ENCODE measurements at regions not wholly inside any gene's neighbourhood (a gene's known extent, or its start where the extent isn't known, plus 50 kb on each side); places are given as distances from the start of the nearest gene placed in this dataset.

DNA sequence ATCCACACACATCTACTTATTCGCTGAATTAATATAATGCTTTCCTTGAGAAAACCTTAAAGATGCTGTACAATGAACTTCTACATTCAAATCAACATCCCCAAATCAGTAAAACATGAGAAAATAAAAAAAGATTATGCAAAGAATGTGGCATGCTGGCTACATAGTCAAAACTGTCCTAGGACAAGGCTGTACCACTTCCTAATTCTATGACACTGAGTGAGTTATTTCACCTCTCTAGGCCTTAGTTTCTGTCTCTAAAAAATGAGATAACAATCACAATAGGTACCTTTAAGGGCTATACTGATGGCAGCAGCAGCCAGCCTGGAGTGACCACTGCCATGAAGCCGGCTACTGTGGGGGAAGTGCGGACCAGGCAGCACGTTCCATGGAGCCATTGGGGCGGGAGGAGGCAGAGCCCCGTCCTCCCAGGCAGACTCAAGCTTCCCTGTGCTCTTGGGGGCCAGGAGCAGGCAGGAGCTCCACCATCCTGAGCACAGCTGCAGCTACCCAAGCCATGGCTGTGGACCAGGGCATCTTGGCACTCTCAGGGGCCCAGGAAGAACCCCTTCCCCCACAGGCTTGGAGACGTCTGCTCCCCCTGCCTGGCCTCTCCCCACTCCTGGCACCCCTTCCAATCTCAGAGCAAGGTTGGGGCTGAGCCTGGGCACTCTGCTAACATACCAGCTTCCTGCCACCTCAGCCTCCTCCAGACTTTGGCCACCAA is 110.2 kb downstream of the ELAPOR2 start:
- no peaks in the 10 kb centered on the region for H3K4me1 ChIP-seq (ENCODE audit: control insufficient read depth in 1 of 2, insufficient read depth in 2 of 2, low read length in 2 of 2)
- H3K27ac Mint-ChIP-seq: no peak overlapping the region
- no peak overlapping the region for H2AFZ ChIP-seq (ENCODE audit: insufficient read depth, low read depth, low read length, poor library complexity, severe bottlenecking)

DNA sequence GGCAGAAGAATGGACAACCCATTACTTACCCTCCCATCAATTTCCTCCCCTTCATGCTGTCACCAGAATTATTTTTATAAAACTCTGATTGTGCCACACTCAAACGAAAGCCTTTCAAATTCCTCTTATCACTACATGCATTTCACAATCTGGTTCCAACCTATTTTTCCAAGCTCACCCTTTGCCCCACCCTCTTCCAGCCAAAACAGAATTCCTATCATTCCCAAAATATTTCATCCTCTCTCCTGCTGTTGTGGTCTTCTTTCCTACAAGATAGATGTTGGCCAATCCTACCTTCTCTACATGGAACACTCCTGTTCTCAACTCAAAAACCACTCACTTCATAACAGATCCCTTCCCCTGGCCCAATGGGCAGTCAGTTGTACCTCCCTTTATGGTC is 111.5 kb downstream of the ELAPOR2 start:
- H3K79me2 ChIP-seq (ENCODE audit: insufficient read depth, low read length): no peaks in the 10 kb centered on the region
- Mint-ChIP-seq H3K27me3 (ENCODE audit: low read depth in 3 of 3) (peaks cover 0 to under 1% (median 0%) of the 10 kb centered on the region in 3 donors), H3K27ac (no peak overlapping the region), H3K4me1 (no peaks in the 10 kb centered on the region), H3K9me3 (no peaks in the 10 kb centered on the region), H3K36me3 (no peaks in the 10 kb centered on the region), H3K4me3 (no peak overlapping the region)
- WGBS (ENCODE audit: insufficient coverage): 70% methylated on average over 1 of the region's 1 CpG
- H3K27ac ChIP-seq (ENCODE audit: low read depth in 1 of 2, low read length in 2 of 2): no peak overlapping the region
- no peaks in the 10 kb centered on the region for H4K20me1 ChIP-seq (ENCODE audit: insufficient read depth, low read length)
- DNase-seq: no peak
- no peaks in the 10 kb centered on the region for H3K4me1 ChIP-seq (ENCODE audit: control insufficient read depth in 1 of 2, insufficient read depth in 2 of 2, low read length in 2 of 2)
- H3K4me2 ChIP-seq (replicated peaks; ENCODE audit: extremely low read depth, low read length, poor library complexity, severe bottlenecking): no peak overlapping the region
- no peak overlapping the region for H3K4me3 ChIP-seq (replicated peaks in 1 of 3; ENCODE audit: low read depth in 2 of 3, low read length in 3 of 3)
- no peak overlapping the region for H3K9ac ChIP-seq (ENCODE audit: insufficient read depth, low read length, poor library complexity, severe bottlenecking)
- H3K9me3 ChIP-seq (replicated peaks in 1 of 2; ENCODE audit: control insufficient read depth in 1 of 2, insufficient read depth in 1 of 2, low read length in 2 of 2): no peaks in the 10 kb centered on the region
- intact Hi-C loops (cut with micrococcal nuclease): no loop called here
- no peaks in the 10 kb centered on the region for H3K27me3 ChIP-seq (ENCODE audit: control insufficient read depth in 2 of 2, insufficient read depth in 2 of 2, low read length in 2 of 2)
- H2AFZ ChIP-seq (ENCODE audit: insufficient read depth, low read depth, low read length, poor library complexity, severe bottlenecking): no peak overlapping the region
- no peaks in the 10 kb centered on the region for H3K36me3 ChIP-seq (replicated peaks in 1 of 2; ENCODE audit: control insufficient read depth in 1 of 2, insufficient read depth in 2 of 2, low read length in 2 of 2)
- TF ChIP-seq, protein P1, sequence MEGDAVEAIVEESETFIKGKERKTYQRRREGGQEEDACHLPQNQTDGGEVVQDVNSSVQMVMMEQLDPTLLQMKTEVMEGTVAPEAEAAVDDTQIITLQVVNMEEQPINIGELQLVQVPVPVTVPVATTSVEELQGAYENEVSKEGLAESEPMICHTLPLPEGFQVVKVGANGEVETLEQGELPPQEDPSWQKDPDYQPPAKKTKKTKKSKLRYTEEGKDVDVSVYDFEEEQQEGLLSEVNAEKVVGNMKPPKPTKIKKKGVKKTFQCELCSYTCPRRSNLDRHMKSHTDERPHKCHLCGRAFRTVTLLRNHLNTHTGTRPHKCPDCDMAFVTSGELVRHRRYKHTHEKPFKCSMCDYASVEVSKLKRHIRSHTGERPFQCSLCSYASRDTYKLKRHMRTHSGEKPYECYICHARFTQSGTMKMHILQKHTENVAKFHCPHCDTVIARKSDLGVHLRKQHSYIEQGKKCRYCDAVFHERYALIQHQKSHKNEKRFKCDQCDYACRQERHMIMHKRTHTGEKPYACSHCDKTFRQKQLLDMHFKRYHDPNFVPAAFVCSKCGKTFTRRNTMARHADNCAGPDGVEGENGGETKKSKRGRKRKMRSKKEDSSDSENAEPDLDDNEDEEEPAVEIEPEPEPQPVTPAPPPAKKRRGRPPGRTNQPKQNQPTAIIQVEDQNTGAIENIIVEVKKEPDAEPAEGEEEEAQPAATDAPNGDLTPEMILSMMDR (IDR thresholded peaks at IDR 0.05): no peak

More for the DNA sequence above, 110.2 kb downstream of the ELAPOR2 start:
- Histone ChIP-seq H3K9ac (ENCODE audit: insufficient read depth, low read length, poor library complexity, severe bottlenecking) (no peak overlapping the region), H3K79me2 (ENCODE audit: insufficient read depth, low read length) (no peaks in the 10 kb centered on the region), H3K27me3 (ENCODE audit: control insufficient read depth in 2 of 2, insufficient read depth in 2 of 2, low read length in 2 of 2) (no peaks in the 10 kb centered on the region), H3K27ac (ENCODE audit: low read depth in 1 of 2, low read length in 2 of 2) (no peak overlapping the region), H4K20me1 (ENCODE audit: insufficient read depth, low read length) (no peaks in the 10 kb centered on the region), H3K36me3 (replicated peaks in 1 of 2; ENCODE audit: control insufficient read depth in 1 of 2, insufficient read depth in 2 of 2, low read length in 2 of 2) (no peaks in the 10 kb centered on the region), H3K4me3 (replicated peaks in 1 of 3; ENCODE audit: low read depth in 2 of 3, low read length in 3 of 3) (no peak overlapping the region), H3K4me2 (replicated peaks; ENCODE audit: extremely low read depth, low read length, poor library complexity, severe bottlenecking) (no peak overlapping the region), H3K9me3 (replicated peaks in 1 of 2; ENCODE audit: control insufficient read depth in 1 of 2, insufficient read depth in 1 of 2, low read length in 2 of 2) (no peaks in the 10 kb centered on the region)
- TF ChIP-seq, protein P1 (IDR thresholded peaks at IDR 0.05): no peak
- Mint-ChIP-seq H3K4me3 (no peak overlapping the region), H3K36me3 (no peaks in the 10 kb centered on the region), H3K9me3 (no peaks in the 10 kb centered on the region), H3K27me3 (ENCODE audit: low read depth in 3 of 3) (no peaks in the 10 kb centered on the region), H3K4me1 (no peaks in the 10 kb centered on the region)
- intact Hi-C loops (cut with micrococcal nuclease): no loop called here
- DNase-seq: no peak
- WGBS (ENCODE audit: insufficient coverage): 91% methylated on average over 6 of the region's 7 CpGs

Measured in CD14-positive monocyte (primary cell).